Fibroblast of skin of scalp (primary cell): ENCODE measurements at regions not wholly inside any gene's neighbourhood (a gene's known extent, or its start where the extent isn't known, plus 50 kb on each side); places are given as distances from the start of the nearest gene placed in this dataset.
"Not testable (repeated sequence)": the region's sequence is repeated elsewhere in the genome, so short reads cannot be mapped to it uniquely, and the experiment has no call there.

Source experiments
- DNase-seq: peaks from one replicate; pipeline ENCODE4 v3.0.0-alpha.2; 2013

DNA sequence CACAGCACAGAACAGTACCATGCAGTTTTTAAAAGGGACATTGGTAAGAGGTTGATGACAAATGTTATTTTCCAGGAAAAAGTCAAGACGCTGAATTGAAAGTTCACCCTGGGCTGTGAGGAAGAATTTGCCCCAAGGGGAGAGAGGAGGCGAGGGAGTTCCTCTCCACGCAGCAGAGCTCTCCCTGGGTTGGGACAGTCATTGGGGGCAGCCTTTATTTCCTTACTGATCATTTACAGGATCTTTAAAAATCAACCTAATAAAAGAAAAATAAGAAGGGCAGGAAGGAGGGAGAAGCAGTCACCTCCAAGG is 49.9 kb upstream of the WNT7B start:
- DNase-seq = no peak

DNA sequence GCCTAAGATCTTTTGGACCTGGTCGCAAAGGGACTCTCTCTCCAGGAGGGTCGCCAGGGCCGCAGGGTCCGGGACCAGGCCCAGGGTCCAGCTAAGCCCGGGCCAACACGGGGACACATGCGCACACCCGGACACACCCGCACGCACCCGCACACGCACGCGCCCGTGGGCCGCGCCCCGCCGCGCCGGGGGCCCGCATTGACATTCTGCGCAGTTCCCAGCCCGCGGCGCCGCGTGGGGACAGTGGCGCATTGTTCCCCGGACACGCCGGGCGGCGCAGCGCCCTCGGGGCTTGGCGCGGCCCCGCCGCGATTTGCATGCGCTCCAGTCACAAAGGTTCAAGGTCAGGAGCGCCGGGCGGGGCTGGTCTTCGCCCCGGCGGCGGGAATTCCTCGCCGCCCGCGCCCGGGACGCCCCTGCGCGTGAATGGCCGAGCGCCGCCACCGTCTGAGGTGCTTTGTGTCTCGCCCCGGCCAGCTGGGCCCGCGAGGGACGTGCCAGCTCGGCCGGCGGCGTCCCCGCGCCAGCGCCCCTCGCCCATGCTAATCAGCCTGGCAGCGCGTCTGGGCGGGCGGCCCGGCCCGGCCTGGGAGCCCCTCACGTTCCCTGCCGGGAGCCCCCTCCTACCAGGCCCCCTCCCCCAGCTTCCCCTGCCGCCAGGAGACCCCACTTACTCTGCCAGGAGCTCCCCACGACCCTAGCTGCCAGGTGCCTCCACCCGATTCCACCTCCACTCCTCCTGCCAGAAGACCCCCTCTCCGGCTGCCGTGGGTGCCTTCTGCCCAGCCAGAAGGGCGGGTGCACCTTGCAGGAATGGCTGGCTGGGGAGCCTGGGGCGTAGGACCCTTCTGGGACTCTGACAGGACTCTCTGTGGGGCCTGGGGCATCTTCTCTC is 50.5 kb upstream of the WNT7B start:
- DNase-seq = no peak

GRCh38 chr22:46028106-46028991 is 51.4 kb upstream of the WNT7B start:
- no peak for DNase-seq

GRCh38 chr22:46029036-46029435 is 52.1 kb upstream of the WNT7B start:
- DNase-seq = no peak

DNA sequence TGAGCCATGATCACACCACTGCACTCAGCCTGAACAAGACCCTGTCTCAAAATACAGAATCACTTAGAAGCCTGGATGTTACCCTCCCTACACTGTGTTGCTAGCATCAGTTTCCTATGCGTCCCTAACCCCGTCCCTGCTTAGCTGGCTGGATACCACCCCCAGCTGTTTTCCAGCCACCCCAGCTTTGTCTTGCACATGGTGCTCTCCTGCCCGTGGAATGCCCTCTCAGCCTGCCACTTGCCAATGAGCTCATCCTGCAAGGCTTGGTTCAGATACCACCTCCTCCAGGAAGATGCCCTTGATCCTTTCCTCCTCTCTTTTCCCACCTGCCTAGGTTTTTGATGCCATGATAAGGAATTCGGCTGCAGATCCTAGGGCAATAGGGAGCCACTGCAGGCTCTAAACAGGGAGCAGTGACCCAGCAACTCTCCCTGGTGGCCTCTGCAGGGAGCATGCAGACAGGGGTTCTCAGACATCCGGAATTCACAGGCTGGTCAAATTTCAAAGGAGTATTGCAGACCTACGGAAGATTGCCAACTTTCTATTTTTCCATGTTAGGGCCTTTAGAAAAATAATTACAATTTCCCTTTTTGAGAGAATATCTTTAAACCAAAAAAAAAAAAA is 52.7 kb upstream of the WNT7B start:
- DNase-seq = no peak

- no peak for DNase-seq
These were observed 53.4 kb upstream of the WNT7B start for GRCh38 chr22:46030231-46030880.

GRCh38 chr22:46031066-46031465 is 54.1 kb upstream of the WNT7B start:
- no peak for DNase-seq

- DNase-seq = no peak
These were observed 54.6 kb upstream of the WNT7B start for GRCh38 chr22:46031557-46031956.

GRCh38 chr22:46031965-46032851 is 55.2 kb upstream of the WNT7B start:
- DNase-seq = no peak

- peak; percentile 20 for DNase-seq
These were observed 56.6 kb upstream of the WNT7B start for GRCh38 chr22:46033256-46034200.

- not testable (repeated sequence) for DNase-seq
These were observed 57.5 kb upstream of the WNT7B start for GRCh38 chr22:46034480-46034879.

DNA sequence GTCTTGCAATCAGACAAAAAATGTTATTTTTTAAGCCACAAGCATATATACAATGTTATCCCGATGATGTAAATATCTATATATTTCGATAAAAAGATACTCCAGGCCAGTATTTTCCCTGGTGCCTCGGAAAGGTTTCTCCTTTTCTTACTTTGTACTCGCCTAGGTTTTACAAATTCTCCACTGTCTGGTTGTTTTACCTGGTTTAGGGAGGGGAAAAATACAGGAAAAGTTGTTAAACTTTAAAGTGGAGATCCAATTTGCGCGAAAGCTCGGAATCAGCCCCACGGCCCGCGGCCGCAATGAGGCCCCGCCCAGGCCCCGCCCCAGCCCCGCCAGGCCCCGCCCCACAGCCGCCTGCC is 58.4 kb upstream of the WNT7B start:
- DNase-seq = no peak

DNA sequence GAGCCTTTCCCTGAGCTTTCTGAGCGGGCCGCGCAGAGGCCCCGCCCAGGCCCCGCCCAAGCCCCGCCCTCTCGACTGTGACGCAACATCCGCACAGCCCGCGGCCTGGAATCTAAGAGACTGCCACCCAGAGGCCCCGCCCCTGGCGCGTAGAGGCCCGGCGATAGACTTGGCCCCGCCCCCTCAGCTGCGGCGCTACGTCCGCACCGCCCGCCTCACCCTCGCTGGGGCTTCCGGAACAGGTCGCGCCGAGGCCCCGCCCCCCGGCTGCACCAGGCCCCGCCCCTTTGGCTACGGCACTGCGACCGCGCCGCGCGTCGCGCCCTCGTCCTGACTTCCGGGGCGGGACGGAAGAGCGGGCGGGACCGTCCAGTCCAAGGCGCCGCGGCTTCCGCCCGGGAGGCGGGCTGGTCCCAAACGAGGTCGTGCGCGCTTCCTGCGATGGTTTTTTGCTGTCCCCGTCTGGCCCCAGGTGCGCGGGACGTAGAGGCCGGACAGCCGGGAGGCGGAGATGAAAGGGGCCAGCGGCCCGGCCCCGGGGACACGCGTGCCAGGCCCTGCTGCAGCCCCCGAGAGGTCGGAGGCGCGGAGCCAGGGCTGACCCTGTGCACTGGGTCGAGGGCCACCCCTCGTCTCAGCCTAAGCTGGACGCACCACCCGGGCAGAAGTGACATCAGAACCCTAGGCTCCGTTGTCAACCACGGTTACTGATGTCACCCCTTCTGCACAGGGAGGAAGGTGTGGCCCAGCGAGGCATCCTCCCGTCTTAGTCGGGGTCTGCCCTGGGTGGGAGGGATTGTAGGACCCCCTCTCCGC is 59.0 kb upstream of the WNT7B start:
- DNase-seq = peak; percentile 99

DNA sequence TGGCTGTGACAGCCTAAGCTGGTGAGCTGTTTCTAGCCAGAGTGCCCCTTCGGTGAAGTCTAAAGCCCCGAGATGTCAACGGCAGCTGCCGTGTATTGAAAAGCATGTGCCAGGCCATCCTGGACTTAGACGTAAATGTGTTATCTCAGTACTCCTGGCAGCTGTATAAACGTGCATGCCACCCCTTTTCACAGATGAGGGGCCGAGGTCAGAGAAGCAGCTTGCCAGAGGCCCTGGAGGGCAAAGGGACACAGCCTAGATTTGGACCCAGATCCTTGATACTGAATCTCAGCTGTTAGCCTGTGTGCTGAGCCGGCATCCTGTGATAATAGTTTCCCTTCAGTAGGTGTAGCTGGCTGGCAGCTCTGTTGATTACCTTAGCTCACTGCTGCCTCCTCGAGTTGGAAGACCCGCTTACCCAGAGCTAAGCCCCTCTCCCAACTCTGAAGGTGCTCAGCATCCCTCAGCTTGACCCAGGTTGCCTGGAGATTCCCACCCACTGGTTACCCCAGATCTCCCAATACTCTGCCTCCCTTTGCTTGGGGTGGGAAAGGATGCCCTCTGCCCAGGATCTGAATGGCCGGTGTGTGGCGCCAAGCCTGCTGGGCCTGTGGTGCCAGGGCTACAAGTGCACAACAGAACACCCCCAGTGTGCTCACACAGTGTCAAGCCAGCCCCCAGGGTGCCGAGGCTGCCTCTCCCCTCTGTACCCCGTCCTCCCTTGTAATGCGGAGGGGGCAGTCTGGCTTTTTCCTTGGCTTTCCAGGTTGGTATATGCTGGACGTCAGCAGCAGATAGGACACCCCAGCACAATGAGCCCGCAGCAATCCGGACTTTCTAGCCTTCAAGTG is 59.8 kb upstream of the WNT7B start:
- no peak for DNase-seq

- no peak for DNase-seq
These were observed 61.2 kb upstream of the WNT7B start for GRCh38 chr22:46038174-46038487.

- no peak for DNase-seq
These were observed 61.8 kb upstream of the WNT7B start for GRCh38 chr22:46038516-46039430.

GRCh38 chr22:46039535-46039934 is 62.6 kb upstream of the WNT7B start:
- no peak for DNase-seq
